HG02981 (cell line): ENCODE measurements at regions not wholly inside any gene's neighbourhood (a gene's known extent, or its start where the extent isn't known, plus 50 kb on each side); places are given as distances from the start of the nearest gene placed in this dataset.

ENCODE experiments used
- ATAC-seq: cut with Tn5 transposase; IDR thresholded peaks from one replicate; pipeline ENCODE4 v1.9.1; 2021; ENCODE audit warnings: mild to moderate bottlenecking, moderate library complexity; ENCODE audit not compliant: unreplicated experiment

DNA sequence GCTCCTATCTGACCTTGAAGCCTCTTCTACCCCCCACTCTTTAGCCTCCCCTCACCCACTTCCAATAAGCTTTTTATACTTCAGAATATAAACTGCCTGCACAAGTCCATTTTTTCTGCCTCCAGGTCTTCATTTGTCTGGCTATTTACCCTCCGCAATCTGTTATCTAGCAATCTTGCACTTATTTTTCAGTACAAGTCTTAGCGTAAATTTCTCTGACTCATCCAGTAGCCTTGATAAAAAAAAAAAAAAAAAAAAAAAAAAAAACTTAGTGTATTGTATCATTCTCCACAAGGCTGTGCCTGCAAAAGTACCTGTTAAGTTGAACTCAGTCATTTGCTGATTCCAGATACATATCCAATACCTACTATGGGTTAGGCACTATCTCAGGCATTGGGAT, 219.5 kb upstream of the DKK2 start:
- no peak for ATAC-seq

DNA sequence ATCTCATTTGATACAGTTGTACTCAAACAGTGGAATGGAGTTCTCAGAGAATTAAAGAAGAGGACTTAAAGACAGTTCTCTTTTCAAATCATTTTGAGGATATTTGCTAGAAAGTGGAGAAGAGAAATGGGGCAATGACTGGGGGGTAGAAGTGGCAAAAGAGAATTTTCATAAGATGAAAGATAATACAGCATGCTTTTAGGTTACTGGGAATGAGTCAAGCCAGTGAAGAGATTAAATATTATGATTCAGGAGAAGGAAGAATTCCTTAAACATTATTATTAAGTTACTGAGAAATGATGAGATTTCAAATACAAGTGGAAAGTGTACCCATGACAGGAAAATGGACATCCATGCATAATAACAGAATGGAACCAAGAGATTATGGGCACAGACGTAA, 219.0 kb upstream of the DKK2 start:
- no peak for ATAC-seq

DNA sequence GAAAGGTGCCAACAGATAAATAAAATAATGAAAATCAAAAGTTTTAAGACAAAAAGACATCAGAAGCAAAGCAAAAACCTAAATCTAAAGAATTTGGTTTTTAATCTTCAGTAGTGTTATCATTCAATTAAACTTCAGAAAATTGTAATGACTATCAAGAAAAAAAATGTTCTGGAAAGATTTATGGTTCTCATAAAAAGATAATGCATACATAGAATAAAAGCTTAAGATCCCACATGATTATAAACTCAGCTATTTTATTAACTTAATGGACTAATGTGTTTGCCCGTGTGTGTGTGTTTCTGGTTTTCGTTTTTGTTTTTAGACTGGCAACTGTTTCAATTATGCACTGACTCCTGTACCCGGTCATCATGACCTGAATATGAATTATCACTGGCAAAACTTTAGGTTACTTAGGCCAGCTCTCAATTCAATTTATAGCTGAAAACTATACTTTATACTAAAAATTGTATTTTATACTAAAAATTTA, 217.5 kb upstream of the DKK2 start:
- no peak for ATAC-seq

DNA sequence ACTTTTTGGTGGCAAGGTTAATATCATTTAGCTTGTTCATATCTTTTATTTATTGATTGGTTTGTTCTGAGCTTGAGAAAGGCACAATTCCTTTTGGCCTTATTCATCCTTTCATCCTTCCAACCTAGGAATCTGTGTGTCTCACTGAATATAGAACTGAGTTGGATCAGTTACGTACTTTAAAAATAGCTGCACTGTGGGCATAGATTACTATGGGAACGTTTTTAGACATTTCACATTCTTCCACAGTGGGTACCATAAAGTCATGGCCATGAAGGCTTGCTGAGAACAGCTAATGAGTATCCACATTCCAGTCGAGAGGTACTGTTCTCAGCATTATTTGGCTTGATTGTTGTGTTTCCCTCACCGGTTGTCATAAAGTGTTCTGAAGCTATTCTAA, 217.0 kb upstream of the DKK2 start:
- no peak for ATAC-seq

DNA sequence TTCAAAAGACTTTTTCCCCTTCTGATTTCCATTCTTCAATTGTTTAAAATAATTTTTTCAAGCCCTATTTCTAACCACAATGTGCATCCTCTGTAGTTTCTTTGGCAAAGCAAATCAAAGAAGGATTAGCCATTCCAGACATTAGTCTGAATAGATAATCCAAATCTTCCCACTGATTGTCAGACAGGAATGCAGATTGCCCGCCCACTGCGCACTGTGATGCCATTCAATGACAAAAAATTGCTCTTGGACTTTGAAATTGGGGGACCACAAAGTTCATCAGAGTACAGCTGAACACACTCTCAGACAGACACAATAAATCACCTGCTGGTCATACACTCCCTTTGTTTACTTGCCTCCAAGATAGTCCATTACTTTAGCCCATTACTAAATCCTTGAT, 216.5 kb upstream of the DKK2 start:
- no peak for ATAC-seq

DNA sequence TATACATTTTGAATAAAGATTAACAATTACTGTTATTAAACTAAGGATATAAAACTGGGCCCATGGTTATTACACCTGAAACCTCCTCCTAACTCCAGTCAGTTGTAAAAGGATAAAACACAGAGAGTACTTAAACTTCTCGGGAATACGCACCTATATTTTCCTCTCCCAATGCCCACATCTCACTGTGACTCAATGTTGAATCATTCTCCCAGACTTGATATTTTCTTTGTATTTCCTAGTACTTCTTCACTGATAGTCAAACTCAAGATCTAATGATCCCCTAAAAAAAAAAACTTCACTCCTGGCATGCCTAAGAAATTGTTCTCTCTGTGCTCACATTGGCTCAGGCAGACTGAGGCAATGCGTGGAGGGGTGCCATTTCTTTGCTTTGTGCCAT, 212.5 kb upstream of the DKK2 start:
- no peak for ATAC-seq

DNA sequence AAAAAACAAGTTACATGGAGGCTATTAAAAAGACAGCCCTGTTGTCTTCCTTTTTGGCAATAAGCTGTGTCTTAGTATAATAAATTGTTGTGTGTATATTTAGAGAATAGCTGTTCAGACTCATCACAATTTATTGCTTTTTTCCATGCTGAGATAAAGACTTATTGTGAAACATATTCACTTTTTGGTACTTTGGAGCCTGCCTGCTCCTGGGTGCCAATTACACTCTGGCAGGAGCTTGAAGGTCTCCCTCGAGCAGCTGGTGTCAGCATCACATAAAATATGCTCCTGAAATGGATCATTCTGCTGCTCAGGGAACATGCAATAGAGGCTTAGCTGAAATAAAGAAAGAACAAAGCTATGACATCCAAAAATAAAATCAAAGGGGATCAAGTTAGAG, 211.6 kb upstream of the DKK2 start:
- no peak for ATAC-seq

DNA sequence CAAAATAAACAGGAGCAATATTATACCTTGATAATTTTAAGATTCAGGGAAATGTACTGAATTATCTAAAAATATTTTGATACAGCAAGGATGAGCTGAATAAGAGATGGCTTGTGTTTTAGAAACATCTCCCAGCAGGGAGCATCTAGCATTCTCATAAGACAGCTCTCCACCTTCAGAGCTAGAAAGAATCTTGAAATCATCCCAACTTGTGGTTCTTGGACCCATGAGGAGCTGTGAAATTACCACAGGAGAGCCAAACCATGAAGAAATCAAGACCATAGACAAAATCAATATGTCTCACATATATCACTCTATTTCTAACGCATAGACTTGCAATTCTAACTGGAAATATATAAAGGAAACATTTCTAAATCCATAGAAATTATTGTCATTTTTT, 210.6 kb upstream of the DKK2 start:
- ATAC-seq = no peak

DNA sequence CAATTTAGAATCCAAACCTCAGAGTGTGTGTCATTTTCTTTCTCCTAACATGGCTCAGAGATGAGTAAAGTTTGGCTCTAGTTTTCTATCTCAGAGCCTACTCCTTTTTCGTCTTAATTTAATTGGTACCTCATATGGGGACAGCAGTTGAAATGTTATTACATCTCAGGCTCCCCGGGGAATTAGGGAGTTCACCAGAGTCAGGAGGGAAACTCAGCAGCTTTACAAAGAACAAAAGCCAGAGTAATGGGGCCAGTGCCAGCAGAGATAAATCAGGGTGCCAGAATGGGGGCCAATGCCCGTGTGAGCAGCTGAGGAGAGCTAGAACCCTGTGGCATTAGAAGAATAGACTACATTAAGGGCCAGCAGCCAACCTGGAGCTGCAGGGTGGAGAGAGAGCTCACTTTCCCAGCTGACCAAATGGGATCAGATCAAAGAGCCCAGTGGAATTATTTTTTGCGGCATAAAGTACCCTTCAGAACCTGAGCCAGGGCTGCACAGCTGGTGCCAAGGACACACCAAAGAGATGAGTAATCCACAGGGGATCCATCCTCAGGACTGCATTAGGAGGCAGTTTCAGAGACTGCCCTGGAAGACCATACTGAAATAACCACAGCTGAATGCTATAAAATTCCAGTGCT, 207.1 kb upstream of the DKK2 start:
- no peak for ATAC-seq

DNA sequence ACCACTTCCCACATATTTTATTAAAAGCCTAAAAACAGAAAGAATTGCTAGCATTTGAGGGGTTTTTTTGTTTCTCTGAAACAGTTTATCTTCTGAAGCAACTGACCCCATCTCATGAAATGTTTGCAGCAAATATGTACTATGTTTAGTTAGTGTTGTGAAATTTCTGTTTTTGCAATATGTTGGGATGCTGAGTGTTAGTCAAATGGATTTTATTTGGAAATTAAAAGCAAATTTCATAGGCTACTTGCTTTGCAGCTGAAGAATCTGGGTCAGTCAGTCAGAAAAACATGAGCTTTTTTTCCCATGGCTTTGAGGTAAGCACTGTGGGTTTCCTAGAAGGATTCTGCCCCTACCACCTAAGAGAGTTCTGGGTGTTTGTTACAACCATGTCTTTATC, 184.9 kb upstream of the DKK2 start:
- ATAC-seq = no peak

DNA sequence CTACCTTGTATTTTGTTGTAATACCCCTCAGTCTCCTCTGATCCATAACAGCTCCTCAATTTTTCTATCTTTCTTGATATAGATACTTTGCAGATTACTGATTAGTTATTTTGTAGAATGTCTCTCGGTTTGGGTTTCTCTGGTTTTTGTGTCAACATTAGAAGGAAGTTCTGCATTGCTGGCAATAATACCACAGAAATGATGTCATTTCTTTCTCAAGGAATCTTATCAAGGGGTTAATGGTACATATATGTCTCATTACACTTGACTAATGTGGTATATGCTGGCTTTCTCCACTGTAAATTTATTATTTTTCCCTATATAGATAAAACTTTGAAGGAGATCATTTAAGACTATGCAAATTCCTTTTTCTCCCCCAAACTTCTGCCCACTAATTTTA, 183.6 kb upstream of the DKK2 start:
- ATAC-seq = no peak

DNA sequence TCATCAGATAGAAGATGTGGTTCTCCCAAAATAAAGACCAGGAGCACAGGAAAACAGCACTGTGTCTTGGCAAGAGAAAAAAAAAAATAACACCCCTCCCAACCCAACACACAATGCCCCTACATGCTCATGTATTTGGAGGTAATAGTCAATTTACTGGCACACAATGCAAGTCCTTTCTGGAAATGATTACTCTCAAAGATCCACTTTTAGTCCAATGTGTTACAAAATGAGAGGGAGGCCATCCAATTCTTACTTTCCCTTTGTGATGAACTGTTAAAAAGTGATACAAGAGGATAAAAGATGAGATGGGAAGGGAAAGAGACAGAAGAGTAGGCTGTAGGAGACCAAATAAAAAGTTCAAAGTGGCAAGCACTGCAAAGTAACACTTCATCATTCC, 180.3 kb upstream of the DKK2 start:
- ATAC-seq = no peak

DNA sequence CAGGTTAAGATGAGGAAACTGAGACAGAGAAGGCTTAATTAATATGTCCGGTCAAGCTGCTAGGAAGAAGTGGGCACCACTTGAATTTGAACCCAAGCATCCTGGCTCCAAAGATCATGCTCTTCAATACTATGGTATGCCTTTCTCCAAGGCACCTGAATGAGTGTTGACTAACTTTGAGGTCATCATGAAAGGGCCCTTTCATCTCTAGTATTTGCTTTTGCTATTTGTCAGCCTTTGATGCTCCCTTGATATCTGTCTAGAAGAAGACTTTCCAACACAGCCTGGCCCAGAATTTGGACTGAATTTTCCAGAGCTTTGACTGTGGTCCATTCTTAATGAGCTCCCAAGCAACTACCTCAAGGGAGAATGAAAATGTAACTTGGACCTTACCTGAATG, 179.1 kb upstream of the DKK2 start:
- ATAC-seq = no peak

DNA sequence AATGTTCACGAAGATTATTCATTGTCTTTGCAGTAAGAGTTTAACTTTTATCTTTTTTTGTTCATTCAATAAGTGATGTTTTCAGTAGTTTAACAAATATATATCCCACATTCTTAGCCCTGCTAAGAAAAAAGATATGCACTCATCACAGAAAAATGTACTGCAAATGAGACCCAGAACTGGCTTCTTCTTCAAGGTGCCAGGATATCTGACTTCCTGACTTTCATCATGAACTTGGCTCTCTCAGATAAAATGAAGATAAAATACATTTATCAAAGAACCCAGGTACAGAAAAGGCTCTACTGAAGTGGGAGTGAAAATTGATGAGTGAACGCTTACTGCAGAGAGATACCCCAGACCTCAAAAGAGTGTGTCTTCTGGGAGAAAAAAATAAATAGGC, 177.8 kb upstream of the DKK2 start:
- ATAC-seq = no peak

DNA sequence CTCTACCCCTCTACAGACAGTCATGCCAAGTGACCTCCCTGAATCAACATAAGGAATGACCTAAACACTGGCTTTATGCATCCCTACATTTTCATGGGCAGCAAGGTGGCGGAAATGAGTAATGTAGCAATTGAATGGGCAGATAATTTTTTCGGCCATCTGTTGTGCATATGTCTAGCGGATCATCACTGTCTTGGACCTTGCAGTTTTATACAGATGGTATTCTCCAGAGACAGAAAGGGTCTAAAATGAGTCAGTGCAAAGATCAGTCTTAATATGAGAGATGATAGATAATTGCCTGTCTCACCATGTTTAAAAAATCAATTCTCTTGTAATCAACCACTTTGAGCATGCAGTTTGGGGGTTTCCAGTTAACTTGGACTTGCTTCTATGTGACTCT, 177.3 kb upstream of the DKK2 start:
- no peak for ATAC-seq

DNA sequence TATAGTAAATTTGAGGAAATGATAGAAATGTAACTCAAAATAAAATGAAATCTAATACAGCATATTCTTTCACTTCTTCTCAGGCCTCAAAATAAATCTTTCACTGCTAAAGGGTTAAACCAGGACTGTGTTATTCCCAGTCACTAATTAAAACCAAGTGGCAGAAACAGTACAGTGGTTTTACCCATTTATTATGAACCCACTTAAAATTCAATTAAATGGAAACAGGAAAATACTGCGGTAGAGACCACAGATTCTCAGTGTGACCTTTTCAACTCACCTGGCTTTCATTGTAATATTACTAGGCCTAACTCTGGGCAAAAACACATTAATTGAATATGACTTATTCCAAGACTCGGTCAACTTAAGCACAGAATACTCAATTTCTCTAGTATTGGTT, 176.5 kb upstream of the DKK2 start:
- ATAC-seq = no peak

DNA sequence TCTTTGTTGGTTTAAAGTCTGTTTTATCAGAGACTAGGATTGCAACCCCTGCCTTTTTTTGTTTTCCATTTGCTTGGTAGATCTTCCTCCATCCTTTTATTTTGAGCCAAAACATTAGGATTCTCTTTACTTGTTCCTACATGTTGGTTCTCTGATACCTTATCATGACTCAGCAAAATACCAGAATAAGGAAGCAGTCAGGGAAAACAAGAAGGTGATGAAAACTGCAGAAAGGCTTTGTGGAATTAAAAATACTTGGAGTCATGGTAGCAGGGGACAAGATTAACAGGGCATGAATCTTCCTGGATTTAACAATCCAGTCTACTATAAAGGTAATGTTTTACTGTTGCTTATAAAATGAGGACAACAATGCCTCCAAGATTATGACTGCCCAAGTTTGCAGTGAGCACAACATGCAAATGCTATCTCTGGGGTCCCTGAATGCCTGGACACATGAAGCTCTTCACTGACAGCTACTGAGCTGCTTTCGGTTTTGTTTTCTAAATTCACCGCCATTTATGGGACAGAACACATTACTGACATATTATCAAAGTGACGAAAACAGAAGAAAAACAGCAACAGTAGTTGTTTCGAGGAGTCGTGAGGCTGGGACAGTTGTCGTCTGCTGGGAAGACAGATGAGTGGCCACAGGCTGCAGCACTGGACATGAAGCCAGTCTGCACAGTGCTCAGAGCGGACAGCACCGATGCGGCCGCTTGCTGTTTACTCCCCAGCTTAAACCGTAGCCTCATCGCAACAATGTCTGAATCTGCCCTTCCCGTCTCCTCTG, 174.5 kb upstream of the DKK2 start:
- no peak for ATAC-seq

DNA sequence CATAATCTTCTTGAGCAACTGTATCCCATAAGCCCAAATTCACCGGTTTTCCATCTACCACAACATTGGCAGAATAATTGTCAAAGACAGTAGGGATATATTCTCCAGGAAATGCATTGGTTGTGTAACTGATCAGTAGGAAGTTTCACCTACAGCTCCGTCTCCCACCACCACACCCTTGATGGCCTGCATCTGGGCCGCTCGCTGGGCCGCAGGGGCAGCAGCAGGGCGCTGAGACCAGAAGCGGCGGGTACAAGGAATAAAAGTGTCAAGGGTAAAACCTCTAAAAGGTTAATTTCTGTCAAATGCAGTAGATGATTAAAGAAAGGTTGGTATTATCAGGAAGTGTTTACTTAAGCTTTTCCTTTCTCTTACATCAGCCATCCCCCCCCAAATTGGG, 167.6 kb upstream of the DKK2 start:
- no peak for ATAC-seq

DNA sequence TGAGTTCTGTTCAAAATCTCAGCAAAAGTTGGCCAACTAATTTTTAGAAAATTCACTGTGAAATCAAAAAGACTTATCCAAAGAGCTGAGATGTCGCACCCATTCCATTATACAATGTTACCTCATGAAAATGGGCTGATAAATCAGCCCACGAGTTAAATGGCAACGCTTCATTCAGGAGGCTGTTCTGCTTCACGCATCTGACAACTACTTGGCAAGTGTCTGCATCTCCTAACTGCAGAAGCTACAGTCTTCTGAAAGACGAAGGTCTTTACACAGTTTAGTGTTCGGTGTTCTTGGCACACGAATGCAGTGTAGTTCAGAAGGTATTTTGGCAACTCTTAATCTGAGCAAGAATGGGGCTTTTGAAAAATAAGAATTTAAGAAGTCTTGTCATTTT, 166.6 kb upstream of the DKK2 start:
- ATAC-seq = no peak

DNA sequence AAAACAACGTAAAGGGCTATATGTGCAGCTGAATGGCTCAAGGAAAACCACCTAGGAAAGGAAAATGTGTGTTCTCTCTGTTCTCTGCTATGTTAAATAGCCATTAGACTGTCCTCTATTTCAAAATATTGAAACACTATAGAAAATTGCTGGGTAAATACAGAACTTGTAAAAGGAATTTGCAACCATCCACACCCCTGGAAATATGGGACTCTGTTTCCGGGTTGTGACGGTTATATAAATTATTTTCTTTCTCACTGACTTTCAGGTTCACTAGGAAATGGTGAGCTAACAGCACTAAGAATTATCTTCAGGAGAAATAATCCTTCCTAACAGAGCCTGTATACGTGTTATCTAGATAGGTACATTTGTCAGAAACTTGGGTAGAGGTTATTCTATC, 161.0 kb upstream of the DKK2 start:
- no peak for ATAC-seq

DNA sequence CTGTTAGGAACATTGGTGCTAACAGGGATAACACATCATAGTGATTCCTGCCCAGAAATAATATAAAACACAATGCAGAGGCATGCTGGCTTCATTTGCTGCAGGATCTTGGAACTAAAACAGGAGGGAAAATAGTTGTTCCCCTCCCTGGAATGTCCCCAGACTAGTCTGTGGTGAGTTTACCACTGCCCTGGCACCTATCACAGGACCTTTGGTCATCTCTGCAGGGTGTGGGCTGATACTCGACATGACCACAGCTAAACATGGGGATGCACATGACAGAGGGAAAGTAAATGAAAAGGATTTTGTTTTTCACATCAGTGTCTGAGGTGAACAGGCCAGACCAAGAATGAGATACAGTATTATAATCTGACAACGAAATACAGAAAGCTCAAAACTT, 160.2 kb upstream of the DKK2 start:
- no peak for ATAC-seq

DNA sequence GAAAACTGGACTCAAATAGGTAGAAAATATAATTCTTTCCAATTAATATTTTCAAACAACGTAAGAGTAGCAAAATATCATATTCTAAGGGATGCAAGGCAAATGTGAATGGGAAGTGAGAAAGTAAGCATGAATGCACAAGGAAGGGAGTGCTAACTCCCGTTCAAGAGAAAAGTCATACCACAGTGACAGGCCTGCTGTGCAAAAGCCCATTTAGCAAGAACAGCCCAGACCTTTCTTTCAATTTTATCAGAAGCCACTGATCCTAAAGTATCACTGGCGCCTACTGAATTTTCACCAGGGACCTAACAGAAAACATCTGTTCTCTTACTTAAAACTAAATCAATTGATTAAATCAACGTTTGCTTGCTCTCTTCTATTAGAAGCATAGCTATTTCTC, 157.9 kb upstream of the DKK2 start:
- ATAC-seq = no peak

DNA sequence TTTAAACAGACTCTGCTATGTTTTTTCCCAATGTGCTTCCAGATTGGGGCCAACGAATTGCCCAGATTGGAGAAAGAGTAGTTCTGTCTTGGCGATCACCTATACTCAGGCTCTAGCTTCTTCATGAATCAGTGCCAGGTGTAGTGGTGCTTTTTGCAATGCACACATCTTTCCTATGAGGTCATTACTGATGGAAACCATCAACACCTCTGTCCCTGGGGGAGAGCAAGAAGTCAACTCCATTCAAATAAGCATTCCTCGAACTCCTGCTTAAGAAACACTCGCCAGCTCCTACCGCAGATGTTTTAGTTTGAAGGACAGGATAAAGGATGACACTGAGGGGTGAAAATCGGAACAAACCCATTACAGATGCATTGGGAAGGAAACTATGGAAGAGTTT, 156.5 kb upstream of the DKK2 start:
- ATAC-seq = no peak
